HUES48 (cell line): ENCODE measurements at regions not wholly inside any gene's neighbourhood (a gene's known extent, or its start where the extent isn't known, plus 50 kb on each side); places are given as distances from the start of the nearest gene placed in this dataset.

Source experiments
- H3K27ac ChIP-seq: one replicate; pipeline ENCODE4 v1.7.0; 2013; ENCODE audit warnings: low read depth, low read length, inconsistent platforms
- H3K27me3 ChIP-seq: 2 replicates; pipeline ENCODE4 v1.6.1; 2013; ENCODE audit warnings: mild to moderate bottlenecking, low read length; ENCODE audit not compliant: control insufficient read depth, insufficient read depth
- H3K36me3 ChIP-seq: 2 replicates; pipeline ENCODE4 v1.6.1; 2013; ENCODE audit warnings: low read length; ENCODE audit not compliant: control insufficient read depth, insufficient read depth
- H3K4me1 ChIP-seq: 2 replicates; pipeline ENCODE4 v1.6.1; 2013; ENCODE audit warnings: mild to moderate bottlenecking, low read length; ENCODE audit not compliant: control insufficient read depth, insufficient read depth
- H3K4me3 ChIP-seq: 2 replicates; pipeline ENCODE4 v1.5.1; 2013; ENCODE audit warnings: mild to moderate bottlenecking, low read depth, low read length
- H3K9ac ChIP-seq: 2 replicates; pipeline ENCODE4 v1.6.1; 2013; ENCODE audit warnings: mild to moderate bottlenecking, low read depth, low read length, moderate library complexity
- H3K9me3 ChIP-seq: 2 replicates; pipeline ENCODE4 v1.6.1; 2013; ENCODE audit warnings: low read length; ENCODE audit not compliant: control insufficient read depth, insufficient read depth

DNA sequence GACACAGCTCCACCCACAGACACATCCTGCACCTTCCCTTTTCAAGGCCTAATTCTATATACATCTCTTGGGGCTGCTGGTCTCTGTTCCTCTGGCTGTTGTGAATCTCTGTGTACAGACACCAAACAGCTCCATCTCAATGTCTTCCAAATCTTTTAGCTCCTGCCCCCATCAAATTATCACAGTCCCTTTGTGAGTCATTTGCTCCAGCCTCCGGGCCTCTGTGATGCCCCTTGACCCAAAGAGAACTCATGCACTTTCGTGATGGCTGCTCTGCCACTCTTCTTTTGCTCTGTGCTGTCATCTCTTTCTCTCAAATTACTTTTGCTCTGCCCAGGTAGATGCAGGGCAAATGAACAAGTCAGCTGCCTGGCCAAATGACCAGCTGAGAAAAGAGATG is 369.0 kb upstream of the CDIN1 start:
- H3K9ac ChIP-seq = no peak overlapping the region
- H3K4me1 ChIP-seq = peaks cover 6% of the 10 kb centered on the region; the same call in 1 of the 2 replicates
- no peaks in the 10 kb centered on the region for H3K27me3 ChIP-seq
- H3K4me3 ChIP-seq = no peak overlapping the region
- no peaks in the 10 kb centered on the region for H3K36me3 ChIP-seq
- no peak overlapping the region for H3K27ac ChIP-seq
- H3K9me3 ChIP-seq = no peaks in the 10 kb centered on the region

DNA sequence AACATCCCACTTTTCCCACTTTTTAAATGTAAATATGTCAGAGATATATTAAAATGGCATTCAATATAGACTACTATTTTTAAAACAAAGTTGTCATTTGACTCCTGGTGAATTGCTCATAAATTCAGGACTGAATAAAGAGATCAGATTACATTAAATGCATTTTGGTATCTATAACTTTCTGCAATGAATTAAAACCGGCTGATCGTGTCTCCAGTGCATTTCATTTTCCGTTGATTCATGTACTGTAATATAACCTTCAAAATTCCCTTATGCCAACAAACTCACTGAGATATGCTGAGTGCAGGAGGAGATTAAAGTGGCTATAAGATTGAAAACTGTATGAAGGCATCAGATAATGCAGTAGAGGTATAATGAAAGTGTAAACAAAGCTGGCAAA is 361.1 kb upstream of the CDIN1 start:
- Histone ChIP-seq H3K4me3 (no peak overlapping the region), H3K9ac (no peak overlapping the region), H3K9me3 (peaks cover 8% of the 10 kb centered on the region; the same call in 1 of the 2 replicates), H3K36me3 (no peaks in the 10 kb centered on the region), H3K27ac (no peak overlapping the region), H3K27me3 (no peaks in the 10 kb centered on the region), H3K4me1 (peaks cover 15% of the 10 kb centered on the region)

DNA sequence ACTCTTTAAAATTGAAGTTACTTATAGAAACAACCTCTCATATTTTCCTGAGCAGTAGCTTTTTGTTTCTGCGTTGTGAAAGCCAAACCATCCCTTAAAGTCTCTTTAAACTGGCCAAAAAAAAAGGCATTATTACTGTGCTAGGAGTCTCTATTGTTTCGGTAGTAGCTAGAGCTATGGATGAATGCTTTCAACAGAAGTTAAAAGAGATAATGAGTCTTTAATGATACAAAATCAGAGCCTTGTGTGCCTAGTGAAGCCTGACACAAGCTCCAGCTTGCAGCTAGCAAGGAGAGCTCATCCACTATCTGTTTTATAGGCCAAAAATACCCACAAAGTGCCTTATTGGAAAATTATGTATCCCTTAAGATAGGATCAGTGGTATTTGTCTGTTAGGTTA is 360.4 kb upstream of the CDIN1 start:
- no peaks in the 10 kb centered on the region for H3K36me3 ChIP-seq
- H3K4me1 ChIP-seq = peaks cover 13% of the 10 kb centered on the region
- no peak overlapping the region for H3K9ac ChIP-seq
- H3K27ac ChIP-seq = no peak overlapping the region
- H3K4me3 ChIP-seq = no peak overlapping the region
- H3K27me3 ChIP-seq = no peaks in the 10 kb centered on the region
- H3K9me3 ChIP-seq = peaks cover 8% of the 10 kb centered on the region; the same call in 1 of the 2 replicates

GRCh38 chr15:36221992-36222391 is 357.4 kb upstream of the CDIN1 start:
- H3K9me3 ChIP-seq = peaks cover 8% of the 10 kb centered on the region; the same call in 1 of the 2 replicates

GRCh38 chr15:36230776-36231175 is 348.6 kb upstream of the CDIN1 start:
- Histone ChIP-seq H3K9ac (no peak overlapping the region), H3K9me3 (no peaks in the 10 kb centered on the region), H3K4me1 (peaks cover 31% of the 10 kb centered on the region), H3K36me3 (no peaks in the 10 kb centered on the region), H3K4me3 (no peak overlapping the region), H3K27me3 (no peaks in the 10 kb centered on the region), H3K27ac (no peak overlapping the region)

More at GRCh38 chr15:36221992-36222391, 357.4 kb upstream of the CDIN1 start:
- Histone ChIP-seq H3K36me3 (no peaks in the 10 kb centered on the region), H3K27me3 (no peaks in the 10 kb centered on the region), H3K4me3 (no peak overlapping the region; the same call in 1 of the 2 replicates), H3K27ac (no peak overlapping the region), H3K9ac (no peak overlapping the region), H3K4me1 (peaks cover 2% of the 10 kb centered on the region; the same call in 1 of the 2 replicates)

GRCh38 chr15:36232491-36232890 is 346.9 kb upstream of the CDIN1 start:
- peak overlapping the region; percentile 68 for H3K27ac ChIP-seq
- no peaks in the 10 kb centered on the region for H3K27me3 ChIP-seq
- H3K9ac ChIP-seq = no peak overlapping the region
- no peaks in the 10 kb centered on the region for H3K36me3 ChIP-seq
- H3K9me3 ChIP-seq = no peaks in the 10 kb centered on the region
- peaks cover 31% of the 10 kb centered on the region for H3K4me1 ChIP-seq
- H3K4me3 ChIP-seq = peak overlapping the region; percentile 10; the same call in 1 of the 2 replicates

DNA sequence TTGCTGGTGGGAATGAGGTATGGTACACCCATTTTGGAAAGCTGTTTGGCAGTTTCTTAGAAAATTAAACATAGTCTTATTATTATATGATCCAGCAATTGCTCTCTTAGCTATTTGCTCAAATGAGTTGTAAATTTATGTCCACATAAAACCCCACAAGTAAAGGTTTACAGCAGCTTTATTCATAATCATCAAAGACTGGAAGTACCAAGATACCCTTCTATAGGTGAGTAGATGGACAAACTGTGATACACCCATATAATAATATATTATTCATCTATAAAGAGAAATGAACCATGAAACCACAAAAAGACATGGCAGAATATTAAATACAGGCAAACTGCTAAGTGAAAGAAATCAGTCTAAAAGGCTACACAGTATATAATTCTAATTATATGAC is 344.7 kb upstream of the CDIN1 start:
- H3K4me1 ChIP-seq = peaks cover 31% of the 10 kb centered on the region
- no peaks in the 10 kb centered on the region for H3K27me3 ChIP-seq
- H3K4me3 ChIP-seq = no peak overlapping the region
- H3K9me3 ChIP-seq = no peaks in the 10 kb centered on the region
- H3K36me3 ChIP-seq = no peaks in the 10 kb centered on the region
- no peak overlapping the region for H3K27ac ChIP-seq
- no peak overlapping the region for H3K9ac ChIP-seq

- no peaks in the 10 kb centered on the region for H3K9me3 ChIP-seq
- no peaks in the 10 kb centered on the region for H3K27me3 ChIP-seq
- no peaks in the 10 kb centered on the region for H3K36me3 ChIP-seq
- no peak overlapping the region for H3K9ac ChIP-seq
- no peak overlapping the region for H3K27ac ChIP-seq
- H3K4me1 ChIP-seq = peaks cover 31% of the 10 kb centered on the region
- no peak overlapping the region for H3K4me3 ChIP-seq
Observed at GRCh38 chr15:36235173-36235572, 344.3 kb upstream of the CDIN1 start.

DNA sequence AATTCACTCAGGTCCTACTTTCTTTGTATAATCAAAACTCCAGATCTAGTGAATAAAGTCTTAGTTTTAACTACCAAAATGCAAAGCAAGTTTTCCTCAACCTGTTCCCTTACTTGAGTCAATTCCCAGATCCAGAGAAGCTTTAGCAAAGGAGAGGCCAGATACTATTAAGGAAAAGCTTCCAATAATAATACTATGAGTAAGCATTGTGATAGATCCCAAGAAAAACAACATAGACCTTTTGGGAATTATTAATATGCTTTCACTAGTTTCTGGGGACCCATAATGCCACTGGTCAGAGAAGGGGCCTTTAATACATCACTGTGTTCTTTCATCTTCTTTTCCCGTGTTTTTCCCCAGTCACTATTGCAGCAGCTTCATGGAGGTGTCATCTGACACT is 339.9 kb upstream of the CDIN1 start:
- Histone ChIP-seq H3K4me3 (no peak overlapping the region), H3K4me1 (no peaks in the 10 kb centered on the region), H3K9me3 (no peaks in the 10 kb centered on the region), H3K27me3 (no peaks in the 10 kb centered on the region), H3K9ac (no peak overlapping the region), H3K36me3 (no peaks in the 10 kb centered on the region), H3K27ac (no peak overlapping the region)

- H3K4me3 ChIP-seq = no peak overlapping the region
- no peak overlapping the region for H3K9ac ChIP-seq
- H3K27ac ChIP-seq = no peak overlapping the region
- no peaks in the 10 kb centered on the region for H3K27me3 ChIP-seq
- no peaks in the 10 kb centered on the region for H3K36me3 ChIP-seq
- no peaks in the 10 kb centered on the region for H3K9me3 ChIP-seq
- H3K4me1 ChIP-seq = peaks cover 5% of the 10 kb centered on the region
Observed at GRCh38 chr15:36251450-36251849, 328.0 kb upstream of the CDIN1 start.

DNA sequence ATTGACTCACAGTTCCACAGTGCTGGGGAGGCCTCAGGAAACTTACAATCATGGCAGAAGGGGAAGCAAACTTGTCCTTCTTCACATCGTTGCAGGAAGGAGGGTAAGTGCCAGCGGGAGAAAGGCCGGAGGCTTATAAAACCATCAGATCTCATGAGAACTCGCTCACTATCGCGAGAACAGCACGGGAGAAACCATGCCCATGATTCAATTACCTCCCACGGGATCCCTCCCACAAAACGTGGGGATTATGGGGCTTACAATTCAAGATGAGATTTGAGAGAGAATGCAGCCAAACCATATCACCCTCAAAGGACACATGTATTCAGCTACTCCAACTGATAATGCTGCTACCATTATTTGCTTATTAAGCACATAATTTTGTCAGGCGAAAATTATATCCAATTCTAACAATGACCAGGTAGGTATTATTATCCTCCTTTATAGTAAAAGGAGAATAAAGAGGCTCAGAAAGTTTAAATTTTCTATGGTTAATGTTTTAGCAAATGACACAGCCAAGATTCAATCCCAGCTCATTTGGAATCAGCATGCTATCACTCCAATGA is 327.2 kb upstream of the CDIN1 start:
- Histone ChIP-seq H3K36me3 (no peaks in the 10 kb centered on the region), H3K27me3 (no peaks in the 10 kb centered on the region), H3K9ac (no peak overlapping the region), H3K9me3 (no peaks in the 10 kb centered on the region), H3K4me1 (peaks cover 8% of the 10 kb centered on the region), H3K27ac (no peak overlapping the region), H3K4me3 (no peak overlapping the region)
